DND-41 (cell line): ENCODE measurements at regions not wholly inside any gene's neighbourhood (a gene's known extent, or its start where the extent isn't known, plus 50 kb on each side); places are given as distances from the start of the nearest gene placed in this dataset.

Experiments used
- ATAC-seq: fragments of 200-7000 bp; cut with Tn5 transposase; 3 replicates; pipeline ENCODE4 v1.9.1; 2021; ENCODE audit warnings: low read depth; ENCODE audit not compliant: insufficient read depth
- DNase-seq: peaks from one replicate; pipeline ENCODE4 v3.0.0-alpha.2; 2020
- H2AFZ ChIP-seq: 2 replicates; pipeline ENCODE4 v1.6.0; 2012; ENCODE audit warnings: low read depth, low read length
- H3K27ac ChIP-seq: 2 replicates; pipeline ENCODE4 v1.5.1; 2012; ENCODE audit warnings: low read length, inconsistent platforms
- H3K27me3 ChIP-seq: fragments of 200-600 bp; sonication (generic); 2 replicates; pipeline ENCODE4 v1.6.0; 2012; ENCODE audit warnings: low read length, mild to moderate bottlenecking, inconsistent platforms; ENCODE audit not compliant: insufficient read depth, poor library complexity
- H3K36me3 ChIP-seq: 2 replicates; pipeline ENCODE4 v1.5.1; 2012; ENCODE audit warnings: low read length, inconsistent platforms; ENCODE audit not compliant: insufficient read depth
- H3K4me1 ChIP-seq: 2 replicates; pipeline ENCODE4 v1.5.1; 2012; ENCODE audit warnings: mild to moderate bottlenecking, low read length; ENCODE audit not compliant: insufficient read depth
- H3K4me2 ChIP-seq: 2 replicates; pipeline ENCODE4 v1.6.0; 2012; ENCODE audit warnings: mild to moderate bottlenecking, moderate library complexity, low read length, inconsistent platforms; ENCODE audit not compliant: insufficient read depth
- H3K4me3 ChIP-seq, 2 experiments: fragments of 200-600 bp in 1 of 2; shearing (Covaris generic) in 1 of 2; 2 replicates each; pipeline ENCODE4 v1.5.1; 2012 to 2016; ENCODE audit warnings: inconsistent platforms in 2 of 2, low read length in 2 of 2, mild to moderate bottlenecking in 2 of 2, low read depth in 1 of 2, moderate library complexity in 1 of 2
- H3K79me2 ChIP-seq: 2 replicates; pipeline ENCODE4 v1.6.0; 2012; ENCODE audit warnings: low read length, inconsistent platforms; ENCODE audit not compliant: insufficient read depth
- H3K9ac ChIP-seq: 2 replicates; pipeline ENCODE4 v1.6.0; 2012; ENCODE audit warnings: low read depth, mild to moderate bottlenecking, inconsistent platforms, low read length, moderate library complexity
- H3K9me3 ChIP-seq: 2 replicates; pipeline ENCODE4 v1.5.1; 2012; ENCODE audit warnings: low read length, moderate library complexity, mild to moderate bottlenecking, inconsistent platforms; ENCODE audit not compliant: insufficient read depth, severe bottlenecking
- H4K20me1 ChIP-seq: 2 replicates; pipeline ENCODE4 v1.6.0; 2012; ENCODE audit warnings: low read length; ENCODE audit not compliant: insufficient read depth
- CTCF ChIP-seq: IDR thresholded peaks from 2 replicates; pipeline ENCODE4 v1.5.1; 2012; ENCODE audit warnings: borderline replicate concordance, low read length, moderate library complexity, mild to moderate bottlenecking; ENCODE audit not compliant: poor library complexity, severe bottlenecking; ENCODE audit errors: extremely low read depth
- EZH2 ChIP-seq: IDR thresholded peaks from 3 replicates; pipeline ENCODE4 v1.6.1; 2012; ENCODE audit warnings: borderline replicate concordance, low read depth, mild to moderate bottlenecking, moderate library complexity, low read length, inconsistent platforms; ENCODE audit not compliant: severe bottlenecking

GRCh38 chr5:171562822-171563221, 143.4 kb downstream of the FGF18 start:
- Histone ChIP-seq H3K27ac (no peak overlapping the region), H3K9ac (no peak overlapping the region), H4K20me1 (no peaks in the 10 kb centered on the region), H3K27me3 (no peaks in the 10 kb centered on the region), H2AFZ (no peak overlapping the region), H3K4me2 (no peak overlapping the region), H3K79me2 (no peaks in the 10 kb centered on the region), H3K4me1 (no peaks in the 10 kb centered on the region), H3K4me3 (no peak overlapping the region), H3K9me3 (no peaks in the 10 kb centered on the region), H3K36me3 (no peaks in the 10 kb centered on the region)
- ATAC-seq (no peak), DNase-seq (no peak)
- no peak for TF ChIP-seq EZH2
- no peak for TF ChIP-seq CTCF

GRCh38 chr5:171568389-171568788, 148.9 kb downstream of the FGF18 start:
- Histone ChIP-seq H3K27ac (no peak overlapping the region), H3K4me1 (no peaks in the 10 kb centered on the region), H3K4me2 (no peak overlapping the region), H3K9me3 (peaks cover 11% of the 10 kb centered on the region), H3K4me3 (no peak overlapping the region), H3K9ac (no peak overlapping the region), H3K79me2 (no peaks in the 10 kb centered on the region), H3K36me3 (no peaks in the 10 kb centered on the region), H3K27me3 (no peaks in the 10 kb centered on the region), H2AFZ (no peak overlapping the region), H4K20me1 (no peaks in the 10 kb centered on the region)
- no peak for TF ChIP-seq EZH2
- TF ChIP-seq CTCF = no peak
- ATAC-seq (no peak), DNase-seq (no peak)

GRCh38 chr5:171569065-171569712, 149.7 kb downstream of the FGF18 start:
- Histone ChIP-seq H4K20me1 (no peaks in the 10 kb centered on the region), H3K27ac (no peak overlapping the region), H3K4me2 (no peak overlapping the region), H3K27me3 (no peaks in the 10 kb centered on the region), H3K36me3 (no peaks in the 10 kb centered on the region), H3K79me2 (no peaks in the 10 kb centered on the region), H3K4me1 (no peaks in the 10 kb centered on the region), H3K9me3 (peaks cover 11% of the 10 kb centered on the region), H3K9ac (no peak overlapping the region), H3K4me3 (no peak overlapping the region), H2AFZ (no peak overlapping the region)
- ATAC-seq (no peak), DNase-seq (no peak)
- TF ChIP-seq EZH2 (no peak), CTCF (no peak)
